Keratinocyte (primary cell): ENCODE measurements at regions not wholly inside any gene's neighbourhood (a gene's known extent, or its start where the extent isn't known, plus 50 kb on each side); places are given as distances from the start of the nearest gene placed in this dataset.

Source experiments
- DNase-seq: peaks from one replicate; pipeline ENCODE4 v3.0.0-alpha.2; 2011; ENCODE audit warnings: low read depth, missing footprints, low spot score
- FAIRE-seq: peaks from 2 replicates; lab custom pipeline; 2011; peaks lifted over from hg19 to GRCh38; lab: Jason Lieb, UNC
- H2AFZ ChIP-seq: 2 replicates; pipeline ENCODE4 v1.6.0; 2012; ENCODE audit warnings: low read length, control low read depth, inconsistent platforms; ENCODE audit not compliant: control insufficient read depth
- H3K27ac ChIP-seq: 2 replicates; pipeline ENCODE4 v1.5.1; 2011; ENCODE audit warnings: low read length; ENCODE audit not compliant: control insufficient read depth, insufficient read depth
- H3K27me3 ChIP-seq: 3 replicates; pipeline ENCODE4 v1.6.0; 2011; ENCODE audit warnings: low read length; ENCODE audit not compliant: control insufficient read depth, insufficient read depth; ENCODE audit errors: extremely low read depth
- H3K36me3 ChIP-seq, 2 experiments: 2 replicates in 1 of 2; 3 replicates in 1 of 2; pipeline ENCODE4 v1.5.1; 2011; ENCODE audit warnings: low read length in 2 of 2, mild to moderate bottlenecking in 1 of 2; ENCODE audit not compliant: control insufficient read depth in 2 of 2, insufficient read depth in 2 of 2; ENCODE audit errors: extremely low read depth in 1 of 2
- H3K4me1 ChIP-seq: 3 replicates; pipeline ENCODE4 v1.5.1; 2011; ENCODE audit warnings: low read length; ENCODE audit not compliant: control insufficient read depth, insufficient read depth; ENCODE audit errors: extremely low read depth
- H3K4me2 ChIP-seq: 3 replicates; pipeline ENCODE4 v1.6.0; 2011; ENCODE audit warnings: low read depth, low read length; ENCODE audit not compliant: control insufficient read depth, insufficient read depth; ENCODE audit errors: extremely low read depth
- H3K4me3 ChIP-seq, 3 experiments: fragments of 200-600 bp in 1 of 3; sonication (generic) in 1 of 3; 2 replicates in 2 of 3; 3 replicates in 1 of 3; pipeline ENCODE4 v1.5.1; 2011 to 2016; ENCODE audit warnings: low read length in 3 of 3, mild to moderate bottlenecking in 3 of 3, control low read depth in 2 of 3, inconsistent platforms in 1 of 3, low read depth in 1 of 3, mixed read lengths in 1 of 3, mixed run types in 1 of 3, moderate library complexity in 1 of 3; ENCODE audit not compliant: control insufficient read depth in 2 of 3, insufficient read depth in 2 of 3; ENCODE audit errors: extremely low read depth in 1 of 3
- H3K79me2 ChIP-seq: 2 replicates; pipeline ENCODE4 v1.6.0; 2012; ENCODE audit warnings: low read length; ENCODE audit not compliant: control insufficient read depth, insufficient read depth
- H3K9ac ChIP-seq: 3 replicates; pipeline ENCODE4 v1.6.0; 2011; ENCODE audit warnings: low read length; ENCODE audit not compliant: control insufficient read depth, insufficient read depth; ENCODE audit errors: extremely low read depth
- H3K9me1 ChIP-seq: 3 replicates; pipeline ENCODE4 v1.6.0; 2011; ENCODE audit warnings: low read length; ENCODE audit not compliant: control insufficient read depth, insufficient read depth; ENCODE audit errors: extremely low read depth
- H3K9me3 ChIP-seq: 2 replicates; pipeline ENCODE4 v1.5.1; 2012; ENCODE audit warnings: low read depth, low read length; ENCODE audit not compliant: control insufficient read depth
- H4K20me1 ChIP-seq: 3 replicates; pipeline ENCODE4 v1.6.0; 2011; ENCODE audit warnings: low read length; ENCODE audit not compliant: control insufficient read depth, insufficient read depth; ENCODE audit errors: extremely low read depth
- CTCF ChIP-seq, 3 experiments: IDR thresholded peaks in 1 of 3; conservative IDR thresholded peaks in 1 of 3; optimal IDR thresholded peaks in 1 of 3; 2 replicates in 2 of 3; 3 replicates in 1 of 3; pipeline versions ENCODE3 to v1.5.1; 2011; ENCODE audit warnings: low read length in 3 of 3, mild to moderate bottlenecking in 3 of 3, moderate library complexity in 2 of 3, control low read depth in 1 of 3, inconsistent platforms in 1 of 3; ENCODE audit not compliant: insufficient read depth in 2 of 3; ENCODE audit errors: extremely low read depth in 1 of 3
- EZH2 ChIP-seq: IDR thresholded peaks from one replicate; pipeline ENCODE4 v1.6.1; 2012; ENCODE audit warnings: inconsistent platforms, mild to moderate bottlenecking, low read length, moderate library complexity
- dilution Hi-C: fragments of 300-500 bp; cut with MboI; formaldehyde crosslinking; loops from one replicate; pipeline ENCODE4 v1.7.0; 2020; ENCODE audit warnings: low sequenced_read_pairs; ENCODE audit not compliant: extremely low pct_ligation_motif_present

GRCh38 chr13:61485128-61485765 lies 69.6 kb upstream of the PCDH20 start:
- H3K27ac ChIP-seq = no peak overlapping the region
- H3K9me1 ChIP-seq = no peaks in the 10 kb centered on the region
- no peak overlapping the region for H3K4me2 ChIP-seq
- no peaks in the 10 kb centered on the region for H3K27me3 ChIP-seq
- TF ChIP-seq EZH2 (no peak), CTCF (optimal IDR thresholded peaks at IDR 0.05 in 1 of 3, IDR thresholded peaks at IDR 0.05 in 1 of 3, conservative IDR thresholded peaks at IDR 0.05 in 1 of 3; ENCODE audit: extremely low read depth in 1 of 3, insufficient read depth in 2 of 3, low read length in 3 of 3) (no peak)
- no peak overlapping the region for H3K9ac ChIP-seq
- FAIRE-seq (no peak), DNase-seq (no peak)
- no peaks in the 10 kb centered on the region for H3K79me2 ChIP-seq
- no peak overlapping the region for H3K4me3 ChIP-seq
- no peak overlapping the region for H2AFZ ChIP-seq
- H3K9me3 ChIP-seq = no peaks in the 10 kb centered on the region
- H4K20me1 ChIP-seq = no peaks in the 10 kb centered on the region
- no peaks in the 10 kb centered on the region for H3K4me1 ChIP-seq
- no peaks in the 10 kb centered on the region for H3K36me3 ChIP-seq
- dilution Hi-C loops = no loop called here

GRCh38 chr13:61477619-61478018 lies 62.0 kb upstream of the PCDH20 start:
- no peak overlapping the region for H3K4me2 ChIP-seq
- H3K9ac ChIP-seq = no peak overlapping the region
- no peak overlapping the region for H2AFZ ChIP-seq
- dilution Hi-C loops = no loop called here
- no peaks in the 10 kb centered on the region for H4K20me1 ChIP-seq
- H3K9me3 ChIP-seq = no peaks in the 10 kb centered on the region
- no peak for TF ChIP-seq CTCF (optimal IDR thresholded peaks at IDR 0.05 in 1 of 3, IDR thresholded peaks at IDR 0.05 in 1 of 3, conservative IDR thresholded peaks at IDR 0.05 in 1 of 3; ENCODE audit: extremely low read depth in 1 of 3, insufficient read depth in 2 of 3, low read length in 3 of 3)
- no peak overlapping the region for H3K27ac ChIP-seq
- FAIRE-seq (no peak), DNase-seq (no peak)
- no peaks in the 10 kb centered on the region for H3K36me3 ChIP-seq
- H3K9me1 ChIP-seq = no peaks in the 10 kb centered on the region
- H3K27me3 ChIP-seq = no peaks in the 10 kb centered on the region
- H3K4me1 ChIP-seq = no peaks in the 10 kb centered on the region
- H3K79me2 ChIP-seq = no peaks in the 10 kb centered on the region
- no peak overlapping the region for H3K4me3 ChIP-seq
